CD4-positive, alpha-beta T cell treated with Interleukin-21 for 1 hour (primary cell): ENCODE measurements at regions not wholly inside any gene's neighbourhood (a gene's known extent, or its start where the extent isn't known, plus 50 kb on each side); places are given as distances from the start of the nearest gene placed in this dataset.
A peak's percentile ranks its signal among the peaks of the same experiment; 100 is the strongest.

ENCODE experiments used
- DNase-seq: peaks from one replicate; pipeline ENCODE4 v3.0.0-alpha.2; 2020

GRCh38 chr7:132733860-132734259, 157.6 kb upstream of the PLXNA4 start:
- no peak for DNase-seq

DNA sequence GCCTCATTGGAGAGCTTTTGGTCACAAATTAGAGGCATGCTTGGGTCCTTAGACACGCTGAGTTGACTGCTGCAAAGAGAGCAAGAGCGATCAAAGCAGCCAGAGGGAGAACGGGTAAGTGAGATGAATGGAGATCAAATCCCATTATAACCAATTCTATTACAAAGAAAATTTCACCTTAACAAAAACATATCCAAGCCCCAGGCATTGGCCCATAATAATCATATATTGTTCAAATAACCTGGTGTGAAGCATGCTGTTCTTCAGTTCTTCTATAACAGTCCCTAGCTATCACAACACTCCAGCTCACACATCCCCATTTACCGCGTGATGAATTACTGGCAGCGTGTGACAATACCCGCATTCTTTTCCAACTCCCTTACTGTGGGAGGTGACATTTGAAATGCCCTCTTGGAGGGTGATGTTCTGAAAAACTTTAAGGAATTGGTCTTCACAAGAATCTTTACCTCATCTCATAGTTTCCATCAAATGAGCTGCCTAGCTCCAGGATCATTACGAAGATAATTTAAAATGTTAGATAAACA, 156.1 kb upstream of the PLXNA4 start:
- no peak for DNase-seq

GRCh38 chr7:132730105-132730504, 153.8 kb upstream of the PLXNA4 start:
- no peak for DNase-seq

- DNase-seq, result no peak
Measured at GRCh38 chr7:132723506-132724081, 147.3 kb upstream of the PLXNA4 start.

- no peak for DNase-seq
Measured at GRCh38 chr7:132720835-132721234, 144.6 kb upstream of the PLXNA4 start.

GRCh38 chr7:132713893-132714292, 137.6 kb upstream of the PLXNA4 start:
- no peak for DNase-seq

DNA sequence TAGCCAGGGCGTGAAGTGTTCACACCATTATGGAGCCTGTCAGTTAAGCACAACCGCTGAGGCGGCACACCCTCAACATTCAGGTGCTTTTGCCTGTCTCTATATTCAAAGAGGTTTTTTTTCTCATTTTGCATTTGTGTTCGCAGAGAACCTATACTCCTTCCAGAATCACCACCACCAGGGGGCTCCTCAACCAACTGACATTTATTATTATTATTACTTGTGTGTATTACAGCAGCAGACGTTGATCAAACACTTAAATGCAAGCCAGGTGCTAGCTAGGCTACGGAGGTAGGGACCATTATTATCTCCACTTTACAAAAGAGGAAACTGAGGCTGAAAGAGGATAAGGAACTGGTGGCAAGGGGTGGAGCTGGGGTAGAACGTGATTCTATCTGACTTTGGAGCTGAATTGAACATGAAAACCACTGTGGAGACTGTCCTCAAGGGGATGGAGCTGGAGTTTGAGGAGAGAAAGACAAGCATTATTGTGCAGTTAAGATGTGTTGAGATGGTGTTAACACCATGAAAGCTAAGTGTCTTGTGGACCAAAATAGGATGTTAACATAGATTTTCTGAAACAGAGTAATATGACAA, 133.8 kb upstream of the PLXNA4 start:
- peak; percentile 23 for DNase-seq

GRCh38 chr7:132708470-132708869, 132.2 kb upstream of the PLXNA4 start:
- no peak for DNase-seq

GRCh38 chr7:132705146-132705545, 128.9 kb upstream of the PLXNA4 start:
- DNase-seq, result no peak

DNA sequence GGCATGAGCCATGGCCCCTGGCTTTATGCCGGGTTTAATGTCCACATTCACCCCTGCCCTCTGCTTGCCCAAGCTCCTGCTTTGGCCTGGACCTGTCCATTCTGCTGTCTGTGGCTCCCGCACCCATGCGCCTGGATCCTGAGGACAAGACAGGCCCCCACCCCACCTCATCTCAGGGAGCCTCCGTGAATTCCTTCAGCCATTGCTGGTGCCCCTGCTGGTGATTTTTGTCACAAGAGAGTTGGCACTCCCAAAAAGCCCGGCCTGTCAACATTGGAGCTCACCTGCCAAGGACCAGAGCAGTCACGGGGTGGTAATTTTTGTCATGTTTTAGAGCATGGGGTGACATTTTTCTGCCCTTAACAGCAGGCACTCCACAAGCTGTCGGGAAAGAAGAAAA, 127.5 kb upstream of the PLXNA4 start:
- no peak for DNase-seq

DNA sequence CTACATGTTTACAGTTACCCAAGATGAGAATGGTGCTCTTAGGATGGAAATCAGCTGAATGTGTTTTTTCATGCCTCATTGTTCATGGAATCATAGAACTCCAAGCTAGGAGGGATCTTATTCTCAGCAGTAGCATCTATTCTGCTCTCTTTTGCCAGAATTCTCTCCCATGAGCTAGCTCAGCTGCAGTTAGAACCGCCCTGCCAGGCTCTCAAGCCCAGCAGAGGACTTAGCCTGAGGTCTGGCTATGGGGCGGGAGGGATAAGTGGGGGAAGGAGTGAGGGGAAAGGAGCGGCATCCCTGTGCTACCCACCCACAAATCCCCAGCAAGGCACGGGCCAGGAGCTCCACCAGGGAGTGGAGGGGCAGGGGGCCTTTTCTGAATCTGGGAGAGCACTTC, 120.7 kb upstream of the PLXNA4 start:
- DNase-seq, result no peak

DNA sequence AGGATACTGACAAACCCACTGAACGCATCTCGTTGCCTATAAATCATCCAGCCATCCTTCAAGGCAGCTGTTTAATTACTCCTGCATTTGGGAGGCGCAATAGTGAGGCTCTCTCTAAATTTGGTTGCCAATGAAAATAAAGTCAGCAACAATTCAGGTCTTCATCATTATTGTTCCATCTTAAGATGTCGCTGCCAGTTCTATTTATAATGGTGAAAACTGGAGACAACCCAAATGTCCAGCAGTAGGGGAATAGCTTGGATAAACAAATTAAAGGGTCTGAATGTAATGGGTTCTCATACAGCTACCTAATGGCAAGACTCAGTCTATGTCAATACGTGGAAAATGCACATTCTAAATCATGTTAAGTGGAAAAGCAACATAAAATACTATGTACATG, 120.1 kb upstream of the PLXNA4 start:
- DNase-seq, result no peak

DNA sequence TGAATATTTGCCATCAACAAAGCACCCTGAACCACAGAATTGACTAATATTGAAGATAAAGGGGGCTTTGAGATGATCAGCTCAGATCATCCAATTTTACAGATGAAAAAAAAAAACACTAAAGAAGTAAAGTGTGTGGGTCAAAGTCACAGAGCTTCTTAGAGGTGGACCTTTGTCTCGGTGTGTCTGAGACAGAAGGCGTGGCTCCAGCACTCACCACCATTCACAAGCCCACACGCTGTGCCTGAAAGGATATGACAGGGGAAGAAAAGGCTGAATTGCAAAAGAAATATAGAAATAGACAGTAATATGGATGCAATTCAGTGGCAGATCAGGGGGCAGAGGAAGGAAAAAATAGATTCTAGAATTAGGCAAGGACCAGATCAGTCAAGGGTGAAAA, 114.9 kb upstream of the PLXNA4 start:
- DNase-seq, result no peak

GRCh38 chr7:132690174-132690573, 113.9 kb upstream of the PLXNA4 start:
- no peak for DNase-seq

- no peak for DNase-seq
Measured at GRCh38 chr7:132687981-132688383, 111.7 kb upstream of the PLXNA4 start.

GRCh38 chr7:132687016-132687415, 110.7 kb upstream of the PLXNA4 start:
- no peak for DNase-seq

- DNase-seq, result no peak
Measured at GRCh38 chr7:132685277-132685676, 109.0 kb upstream of the PLXNA4 start.

DNA sequence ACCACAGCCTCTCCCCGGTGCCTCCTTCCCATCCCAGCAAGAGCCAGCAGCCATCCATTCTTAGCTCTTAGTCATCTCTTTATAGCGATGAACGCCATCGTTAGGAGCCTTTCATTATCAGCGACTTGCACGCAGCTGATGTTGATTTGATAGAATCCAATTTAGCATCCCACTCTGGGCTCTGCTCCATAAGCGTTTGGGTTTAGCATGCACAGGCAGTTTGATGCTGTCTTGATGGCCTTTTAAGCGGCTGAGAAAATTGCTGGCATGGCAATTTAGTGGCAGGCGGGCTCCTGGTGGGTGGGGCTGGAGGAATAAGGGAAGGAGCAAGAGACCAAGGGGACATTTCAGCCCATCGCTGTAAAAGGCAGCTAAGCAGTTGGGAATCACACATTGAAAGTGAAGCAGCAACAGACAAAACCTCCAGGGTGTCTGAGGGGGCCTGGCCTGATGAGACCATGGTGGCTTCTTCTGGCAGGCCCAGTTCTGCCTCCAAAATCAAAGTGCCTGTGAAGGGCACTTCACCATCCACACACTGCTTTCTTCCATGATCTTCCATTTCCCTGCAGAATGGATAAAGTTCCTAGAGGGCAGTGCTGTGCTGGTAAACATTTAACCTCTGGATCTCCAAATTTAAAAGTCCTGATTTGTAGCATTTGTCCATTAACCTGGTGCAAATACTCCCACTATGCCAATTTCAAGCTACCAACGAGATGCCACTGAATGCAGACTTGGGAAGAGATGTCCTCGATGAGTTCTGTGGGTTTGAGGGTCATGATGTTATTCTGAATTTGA, 107.8 kb upstream of the PLXNA4 start:
- no peak for DNase-seq

DNA sequence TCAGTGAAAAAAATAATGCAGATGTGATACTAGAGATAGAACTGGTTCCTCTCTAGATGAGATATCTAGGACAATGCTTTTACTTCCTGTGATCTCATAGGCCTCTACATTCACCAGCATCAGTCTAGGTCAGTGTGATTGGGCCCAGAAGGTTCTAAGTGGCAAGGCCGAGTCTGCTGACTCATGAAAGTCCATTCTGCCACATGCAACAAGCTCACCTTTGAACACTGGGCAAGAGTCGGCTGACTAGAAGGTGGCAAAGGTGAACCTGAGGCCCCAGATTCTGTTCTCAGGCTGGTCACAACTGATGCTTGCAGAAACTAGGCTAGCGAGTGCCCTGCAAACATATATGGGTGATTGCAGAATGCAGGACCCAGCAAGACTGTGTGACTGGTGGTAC, 105.7 kb upstream of the PLXNA4 start:
- DNase-seq, result no peak

GRCh38 chr7:132680590-132680989, 104.3 kb upstream of the PLXNA4 start:
- no peak for DNase-seq

- no peak for DNase-seq
Measured at GRCh38 chr7:132678656-132679055, 102.4 kb upstream of the PLXNA4 start.

- DNase-seq, result no peak
Measured at GRCh38 chr7:132677918-132678317, 101.6 kb upstream of the PLXNA4 start.

- DNase-seq, result no peak
Measured at GRCh38 chr7:132672200-132672990, 96.1 kb upstream of the PLXNA4 start.
